Right ventricle myocardium inferior (tissue), 1 donor: ENCODE measurements at regions not wholly inside any gene's neighbourhood (a gene's known extent, or its start where the extent isn't known, plus 50 kb on each side); places are given as distances from the start of the nearest gene placed in this dataset.

ENCODE experiments used
- ATAC-seq: fragments of 200-7000 bp; cut with Tn5 transposase; one replicate; pipeline ENCODE4 v1.9.1; 2020; ENCODE audit warnings: mild to moderate bottlenecking, moderate library complexity
- DNase-seq: peaks from one replicate; pipeline ENCODE4 v3.0.0; 2021; ENCODE audit errors: missing footprints
- intact Hi-C: fragments of 100-400 bp; cut with DNase I; formaldehyde crosslinking; loops from one replicate; pipeline ENCODE4 v1.11.0; 2022
- donor health status: DM: no; HTN: yes; CAD: no; lungs with severe emphysema.

DNA sequence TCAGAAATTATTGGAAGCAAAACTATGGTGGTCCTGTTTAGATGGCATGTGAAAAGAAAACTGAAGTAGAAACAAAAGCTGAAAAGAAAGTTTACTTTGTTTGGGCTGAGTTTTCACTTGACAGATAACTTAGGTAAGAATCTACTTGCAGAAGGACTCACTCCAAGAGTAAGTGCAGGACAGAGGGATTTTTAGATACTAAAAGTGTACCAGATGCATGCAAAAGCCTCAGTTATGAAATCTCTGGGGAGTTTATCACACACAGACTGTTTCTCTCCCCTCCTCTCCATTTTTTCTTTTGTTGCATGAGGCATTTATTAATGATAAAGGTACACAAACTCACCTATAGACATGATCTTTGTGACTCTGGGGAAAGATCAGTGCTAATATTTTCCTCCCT lies 127.5 kb upstream of the GIMD1 start:
- intact Hi-C loops = no loop called here
- no peak for ATAC-seq
- no peak for DNase-seq

DNA sequence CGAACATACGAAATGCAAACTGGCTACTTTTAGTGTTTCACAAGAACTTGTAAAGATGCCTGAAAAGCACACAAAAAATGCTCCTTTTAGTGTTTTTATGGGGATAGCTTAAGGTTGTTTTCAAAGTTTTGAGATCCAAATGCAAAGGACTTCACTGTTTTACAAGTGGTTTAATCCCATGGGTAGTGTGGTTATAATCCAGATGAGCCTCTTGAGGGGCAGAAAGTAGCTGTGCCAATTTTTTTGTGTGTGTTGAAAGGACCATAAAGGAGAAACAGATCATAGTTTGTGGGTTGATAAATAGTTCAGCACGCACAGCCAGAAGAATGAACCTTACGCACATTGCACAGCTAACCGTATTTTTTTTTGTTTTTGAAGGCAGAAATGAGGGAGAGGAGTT lies 126.9 kb upstream of the GIMD1 start:
- intact Hi-C loops = no loop called here
- no peak for DNase-seq

DNA sequence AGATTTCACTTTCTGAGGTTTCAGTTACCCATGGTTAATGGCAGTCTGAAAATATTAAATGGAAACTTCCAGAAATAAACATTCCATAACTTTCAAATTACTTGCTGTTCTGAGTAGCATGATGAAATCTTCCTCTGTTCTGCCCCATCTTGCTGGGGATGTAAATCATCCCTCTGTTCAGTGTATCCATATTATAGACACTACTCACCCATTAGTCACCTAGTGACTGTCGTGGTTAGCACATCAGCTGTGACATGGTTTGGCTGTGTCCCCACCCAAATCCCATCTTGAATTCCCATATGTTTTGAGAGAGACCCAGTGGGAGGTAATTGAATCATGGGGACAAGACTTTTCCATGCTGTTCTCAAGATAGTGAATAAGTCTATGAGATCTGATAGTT lies 125.5 kb upstream of the GIMD1 start:
- ATAC-seq = no peak
- DNase-seq = no peak
- intact Hi-C loops = no loop called here

More for the DNA sequence above, 126.9 kb upstream of the GIMD1 start:
- ATAC-seq = no peak

DNA sequence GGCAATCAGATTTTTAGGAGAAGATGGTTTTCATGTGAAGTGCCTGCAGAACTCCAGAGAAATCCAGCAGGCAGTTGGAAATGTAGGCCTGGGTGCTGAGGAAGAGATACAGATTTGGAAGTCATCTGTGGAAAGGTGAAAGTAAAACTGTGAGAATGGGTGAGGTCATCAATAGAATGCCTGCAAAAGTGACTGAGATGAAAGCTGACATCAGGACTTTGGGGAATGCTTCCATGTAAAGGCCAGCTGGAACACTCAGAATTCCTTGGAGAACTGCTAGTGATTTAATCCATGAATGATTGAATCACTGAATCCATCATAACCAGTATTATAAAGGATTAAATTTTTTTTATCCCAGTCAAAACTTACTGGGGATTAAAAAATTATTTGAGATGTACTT lies 124.5 kb upstream of the GIMD1 start:
- no peak for ATAC-seq
- intact Hi-C loops = no loop called here
- no peak for DNase-seq

DNA sequence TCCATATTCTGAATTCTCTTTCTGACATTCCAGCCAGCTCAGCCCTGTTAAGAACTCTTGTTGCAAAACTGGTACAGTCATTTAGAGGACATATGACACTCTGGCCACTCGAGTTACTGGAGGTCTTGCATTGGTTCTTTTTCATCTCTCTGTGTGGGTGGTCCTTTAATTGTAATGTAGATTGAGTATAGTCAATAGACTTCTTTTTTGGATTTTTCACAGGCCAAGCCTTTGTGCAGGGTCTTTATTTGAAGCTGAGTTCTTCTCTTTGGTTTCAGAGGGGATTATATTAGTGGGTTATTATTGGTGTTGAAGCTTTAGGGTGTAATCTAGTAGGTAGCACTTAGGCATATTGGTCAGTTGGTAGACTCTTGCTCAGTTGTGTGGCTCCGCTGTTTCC lies 118.0 kb upstream of the GIMD1 start:
- ATAC-seq (no peak), DNase-seq (no peak)
- intact Hi-C loops = no loop called here

DNA sequence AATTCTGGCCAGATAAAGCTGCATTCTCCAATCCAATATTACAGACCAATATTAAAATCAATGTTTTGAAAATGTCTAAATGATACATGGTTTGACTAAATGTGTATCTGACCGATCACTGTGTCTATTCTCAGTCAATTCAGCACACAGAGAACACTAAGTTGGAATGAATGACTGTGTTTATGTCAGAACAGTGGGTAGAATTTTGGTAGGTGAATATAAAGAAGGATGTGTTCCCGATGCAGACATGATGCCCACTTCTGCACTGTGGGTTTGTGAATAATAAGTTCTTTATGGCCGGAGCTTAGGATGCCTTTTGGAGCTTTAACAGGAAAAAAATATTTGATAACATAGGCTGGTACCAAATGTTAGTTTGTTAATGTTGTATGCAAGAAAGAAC lies 113.2 kb upstream of the GIMD1 start:
- intact Hi-C loops = no loop called here
- ATAC-seq = no peak
- DNase-seq = no peak

DNA sequence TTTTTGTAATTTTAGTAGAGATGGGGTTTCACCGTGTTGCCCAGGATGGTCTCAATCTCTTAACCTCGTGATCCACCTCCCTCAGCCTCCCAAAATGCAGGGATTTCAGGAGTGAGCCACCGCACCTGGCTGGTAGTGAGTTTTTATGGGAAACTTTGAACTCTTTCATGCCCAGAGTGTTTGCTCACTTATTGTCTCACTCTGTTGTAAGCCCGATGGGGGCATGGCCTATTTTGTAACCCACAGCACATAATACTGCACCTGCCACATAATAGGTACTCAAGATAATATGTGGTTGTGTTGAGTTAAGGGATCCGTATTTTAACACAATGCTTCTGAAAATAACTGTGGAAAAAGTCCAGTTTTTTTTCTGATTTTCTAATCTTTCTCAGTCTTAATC lies 109.6 kb upstream of the GIMD1 start:
- intact Hi-C loops = no loop called here
- ATAC-seq = no peak
- no peak for DNase-seq

DNA sequence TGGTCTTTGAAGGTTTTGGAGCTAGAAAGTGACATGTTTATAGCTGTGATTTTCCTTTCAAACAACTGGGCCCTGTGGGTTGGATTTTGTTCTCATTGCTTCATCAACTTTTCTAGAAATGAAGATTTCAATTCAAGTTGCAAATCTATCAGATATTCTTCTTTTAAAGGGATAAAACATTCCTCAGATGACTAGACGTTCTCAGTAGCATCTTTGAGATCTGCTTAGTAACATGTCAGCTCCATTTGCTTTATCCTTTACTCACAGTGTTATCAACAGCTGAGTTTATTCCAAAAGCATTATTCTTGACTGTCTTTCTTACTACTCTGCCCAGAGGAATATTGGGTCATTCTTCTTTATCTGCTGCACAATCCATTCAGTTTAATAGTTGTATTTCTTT lies 108.2 kb upstream of the GIMD1 start:
- intact Hi-C loops = no loop called here
- ATAC-seq = no peak
- DNase-seq = no peak

DNA sequence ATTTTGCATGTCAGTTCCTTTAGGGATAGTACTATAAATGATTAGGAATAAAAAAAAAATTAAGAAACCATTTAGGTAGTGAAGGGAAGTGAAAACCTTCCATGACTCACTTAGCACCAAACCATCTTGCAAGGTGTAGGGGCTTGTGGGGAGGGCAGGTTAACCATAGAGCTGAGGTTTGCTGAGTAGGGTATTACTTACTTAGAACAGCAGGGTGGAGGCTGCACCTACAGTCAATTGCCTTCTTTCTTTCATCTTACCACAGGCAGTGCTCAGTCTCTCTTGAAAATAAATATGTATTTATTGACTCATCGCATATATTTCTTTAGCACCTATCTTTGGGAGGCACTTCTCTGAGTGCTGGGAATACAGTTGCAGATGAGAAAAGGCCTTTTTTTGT lies 104.9 kb upstream of the GIMD1 start:
- no peak for DNase-seq
- ATAC-seq = no peak
- intact Hi-C loops = no loop called here

DNA sequence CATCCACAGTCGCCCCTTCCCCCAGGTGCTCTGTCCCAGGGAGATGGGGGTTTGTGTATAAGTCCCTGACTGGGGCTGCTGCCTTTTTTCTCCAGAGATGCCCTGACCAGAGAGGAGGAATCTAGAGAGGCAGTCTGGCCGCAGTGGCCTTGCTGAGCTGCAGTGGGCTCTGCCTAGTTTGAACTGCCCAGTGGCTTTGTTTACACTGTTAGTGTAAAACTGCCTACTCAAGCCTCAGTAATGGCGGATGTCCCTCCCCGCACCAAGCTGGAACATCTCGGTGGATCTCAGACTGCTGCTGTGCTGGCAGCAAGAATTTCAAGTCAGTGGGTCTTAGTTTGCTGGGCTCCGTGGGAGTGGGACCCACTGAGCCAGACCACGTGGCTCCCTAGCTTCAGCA lies 102.6 kb upstream of the GIMD1 start:
- intact Hi-C loops = no loop called here
- no peak for DNase-seq
- no peak for ATAC-seq

DNA sequence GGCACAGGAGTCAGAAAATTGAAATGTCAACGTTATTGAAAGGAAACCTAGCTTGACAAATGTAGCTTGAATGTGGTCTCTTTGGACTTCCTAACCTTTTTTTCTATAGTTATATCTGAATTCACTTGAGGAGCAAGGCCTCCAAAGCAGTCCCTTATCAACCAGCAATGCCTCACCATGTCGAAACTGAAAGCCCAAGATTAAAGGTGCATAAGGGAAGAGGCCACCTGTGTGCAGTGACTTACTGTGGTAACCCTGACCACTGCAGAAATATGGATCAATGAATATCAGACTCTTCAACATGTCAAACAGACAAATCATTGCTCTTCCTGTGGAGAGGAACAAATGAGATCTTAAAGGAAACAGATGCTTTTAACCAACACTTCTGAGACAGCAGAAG lies 95.0 kb upstream of the GIMD1 start:
- ATAC-seq (no peak), DNase-seq (no peak)
- intact Hi-C loops = no loop called here

DNA sequence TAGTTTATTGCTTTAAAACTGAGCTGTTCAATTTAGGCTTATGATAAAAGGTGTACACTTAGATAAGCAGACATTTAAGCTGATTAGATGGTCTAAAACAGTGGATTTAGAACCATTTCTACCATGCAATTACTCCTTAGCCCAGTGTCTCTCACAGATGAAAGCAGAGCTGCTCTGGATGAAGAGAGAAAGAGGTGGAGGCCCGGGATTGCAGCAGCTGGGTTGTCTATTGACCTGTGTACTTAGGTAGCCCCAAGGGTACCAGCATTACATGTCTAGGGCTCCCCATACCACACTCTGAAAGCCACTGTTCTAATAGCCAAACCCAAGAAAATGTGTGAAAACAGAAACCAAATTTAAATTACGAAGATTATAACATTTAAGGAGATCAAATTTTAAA lies 86.0 kb upstream of the GIMD1 start:
- intact Hi-C loops = no loop called here
- no peak for DNase-seq
- ATAC-seq = no peak

DNA sequence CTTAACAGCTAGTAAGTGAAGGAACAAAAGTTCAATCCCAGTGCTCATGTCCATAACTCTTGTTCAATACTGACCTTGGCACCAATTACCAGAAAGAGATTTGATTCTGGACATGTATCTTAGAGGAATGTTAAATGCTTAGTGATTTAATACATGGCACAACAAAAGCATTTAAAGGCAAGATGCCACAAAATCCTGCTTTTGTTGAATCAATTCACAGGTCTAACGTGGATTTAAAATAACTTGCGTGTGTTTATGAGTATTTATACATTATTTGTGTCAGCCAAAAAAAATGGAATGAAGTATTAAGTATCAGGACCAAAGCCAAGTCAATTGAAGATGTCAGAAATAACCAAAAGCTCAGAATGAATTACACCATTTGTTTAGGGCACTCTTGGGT lies 85.4 kb upstream of the GIMD1 start:
- intact Hi-C loops = no loop called here
- DNase-seq = no peak
- no peak for ATAC-seq

DNA sequence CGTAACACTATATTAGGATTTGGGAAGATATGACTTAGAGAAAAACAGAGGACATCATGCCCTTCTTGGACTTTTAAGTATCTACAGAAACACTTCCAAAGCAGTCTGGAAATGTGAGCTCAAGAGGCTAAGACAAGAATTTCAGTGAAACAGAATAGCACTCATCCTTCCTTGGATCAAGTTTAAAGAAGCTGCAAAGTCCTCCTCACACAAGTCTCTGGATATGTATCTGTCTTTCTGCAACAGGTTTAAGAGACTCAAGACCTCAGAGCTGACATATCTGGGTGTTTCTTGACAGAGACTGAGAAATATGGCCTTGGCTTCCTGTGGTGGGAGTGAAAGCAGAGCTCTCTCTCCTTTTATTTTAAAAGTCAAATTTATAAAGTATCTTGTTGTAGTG lies 82.5 kb upstream of the GIMD1 start:
- intact Hi-C loops = no loop called here
- no peak for DNase-seq
- ATAC-seq = no peak

DNA sequence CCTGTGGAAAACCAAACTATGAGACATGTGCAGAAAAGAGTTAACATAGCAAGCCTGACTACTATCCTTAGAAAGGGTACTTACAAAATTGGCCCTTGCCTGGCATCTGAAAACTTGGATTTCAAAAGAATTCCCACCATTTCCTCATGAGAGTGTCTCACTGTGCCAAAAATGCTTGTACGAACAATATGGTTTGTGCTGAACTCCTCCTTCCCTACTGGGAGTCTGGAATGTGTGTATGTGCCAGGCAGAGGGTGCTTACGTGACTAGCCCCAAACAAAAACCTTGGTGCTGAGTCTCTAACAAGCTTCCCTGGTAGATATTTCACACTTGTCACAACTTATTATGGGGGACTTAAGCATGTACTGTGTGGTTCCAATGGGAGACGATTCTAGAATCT lies 81.7 kb upstream of the GIMD1 start:
- intact Hi-C loops = no loop called here
- DNase-seq = no peak
- no peak for ATAC-seq

DNA sequence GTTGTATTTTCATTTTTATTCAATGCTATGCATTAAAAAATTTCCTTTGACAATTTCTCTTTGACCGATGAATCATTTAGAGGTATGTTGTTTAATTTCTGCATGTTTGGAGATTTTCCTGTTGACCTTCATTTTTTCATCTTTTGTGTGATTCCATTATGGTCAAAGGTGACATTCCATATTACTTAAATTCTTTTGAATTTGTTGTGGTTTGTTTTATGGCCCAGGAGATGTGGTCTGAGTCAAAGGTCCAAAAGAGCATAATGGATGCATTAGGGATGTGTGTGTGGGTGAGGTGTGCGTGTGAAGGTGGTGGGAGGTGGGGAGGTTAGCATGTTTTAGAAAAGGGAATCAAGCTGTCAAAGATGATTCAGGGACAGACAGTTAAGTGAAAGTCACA lies 76.0 kb upstream of the GIMD1 start:
- no peak for ATAC-seq
- intact Hi-C loops = no loop called here
- DNase-seq = no peak

DNA sequence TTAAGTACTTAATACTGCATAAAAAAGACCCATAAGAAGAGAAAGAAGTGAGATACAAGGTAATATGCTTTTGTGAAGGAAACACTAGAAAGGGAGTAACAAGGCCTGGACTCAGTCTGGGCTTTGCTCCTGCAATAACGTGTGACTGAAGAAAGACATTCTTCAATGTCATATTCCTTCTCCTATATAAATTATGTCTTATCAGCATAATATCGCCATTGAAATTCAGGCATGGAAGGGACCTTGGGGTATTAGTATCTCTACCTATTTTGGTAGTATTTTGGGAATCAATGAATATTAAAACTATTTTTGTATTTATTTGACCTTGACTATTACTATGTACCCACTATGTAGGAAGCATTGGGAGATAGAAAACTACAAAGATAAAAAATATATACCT lies 62.2 kb upstream of the GIMD1 start:
- no peak for ATAC-seq
- no peak for DNase-seq
- intact Hi-C loops = no loop called here

DNA sequence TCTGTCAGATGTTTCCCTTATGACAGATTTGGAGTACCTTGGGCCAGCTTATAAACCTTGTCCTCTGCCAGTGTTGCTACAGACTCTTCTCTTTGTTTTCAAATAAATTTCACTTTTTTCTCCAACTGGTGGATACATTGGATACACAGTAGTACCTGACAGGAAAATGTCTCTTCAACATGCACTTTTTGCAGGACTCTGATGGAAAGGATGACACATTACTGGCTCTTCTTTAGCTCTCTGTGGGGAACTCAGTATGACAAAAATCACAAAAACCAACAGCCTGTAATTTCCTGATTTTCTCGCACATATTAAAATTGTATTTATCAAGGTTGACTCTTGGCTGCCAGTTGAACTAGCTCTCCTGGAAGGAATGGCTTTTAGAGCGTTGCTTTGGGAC lies 61.3 kb upstream of the GIMD1 start:
- no peak for DNase-seq
- no peak for ATAC-seq
- intact Hi-C loops = no loop called here

DNA sequence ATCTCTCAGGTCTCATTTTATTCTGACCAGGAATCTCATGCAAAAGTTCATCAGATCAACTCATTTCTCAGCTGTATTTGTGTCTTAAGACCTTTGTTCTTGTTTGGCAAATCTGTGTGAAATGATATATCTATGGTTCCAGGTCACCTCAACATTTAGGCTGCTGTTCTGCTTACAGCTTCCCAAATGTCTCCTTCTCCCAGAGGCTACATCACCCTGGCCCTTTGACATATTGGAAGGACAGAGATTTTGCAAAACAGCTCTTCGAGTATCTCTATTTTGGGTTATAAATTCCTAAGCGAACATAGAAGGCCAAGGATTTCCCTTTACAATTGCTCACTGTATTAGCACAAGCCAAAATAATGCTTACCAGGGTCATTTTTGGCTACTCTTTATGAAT lies 57.5 kb upstream of the GIMD1 start:
- ATAC-seq = no peak
- intact Hi-C loops = no loop called here
- DNase-seq = no peak

DNA sequence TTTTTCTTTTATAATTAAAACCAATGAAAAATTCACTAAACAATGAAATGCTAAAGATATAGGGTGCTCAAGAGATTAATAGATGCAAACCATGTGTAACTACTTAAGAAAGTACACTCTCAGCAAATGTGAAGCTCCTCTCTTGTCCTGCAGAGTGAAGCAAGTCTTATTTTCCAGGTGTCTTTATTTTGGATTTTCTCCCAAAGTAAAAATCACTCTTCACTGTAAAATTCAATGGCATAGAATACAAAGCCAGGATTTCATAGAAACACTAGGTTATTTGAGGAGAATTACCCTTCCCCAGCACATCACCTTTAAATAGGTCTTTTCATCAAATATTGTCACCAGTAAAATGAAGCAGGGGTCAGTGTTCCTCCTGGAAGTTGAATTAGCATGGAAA lies 57.0 kb upstream of the GIMD1 start:
- ATAC-seq (no peak), DNase-seq (no peak)
- intact Hi-C loops = no loop called here

DNA sequence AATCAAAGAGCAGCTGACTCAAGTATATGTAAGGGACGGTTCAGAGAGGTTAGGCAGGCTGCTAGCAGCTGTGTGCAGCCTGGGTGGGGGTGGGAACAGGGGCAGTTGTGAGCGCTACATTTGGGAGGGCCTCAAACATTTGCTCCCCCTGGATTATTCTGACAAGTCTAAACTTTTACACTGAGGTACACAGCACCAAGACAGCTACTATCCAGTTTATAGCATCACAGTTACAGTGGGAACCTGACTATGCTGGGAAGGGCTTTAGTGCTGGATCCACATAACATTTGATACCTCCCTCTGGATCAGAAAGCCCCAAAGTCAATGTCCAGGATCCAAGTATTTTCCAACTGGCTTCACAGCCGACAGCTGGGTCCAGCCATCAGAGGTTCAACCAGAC lies 55.8 kb upstream of the GIMD1 start:
- intact Hi-C loops = no loop called here
- DNase-seq (no peak), ATAC-seq (no peak)

DNA sequence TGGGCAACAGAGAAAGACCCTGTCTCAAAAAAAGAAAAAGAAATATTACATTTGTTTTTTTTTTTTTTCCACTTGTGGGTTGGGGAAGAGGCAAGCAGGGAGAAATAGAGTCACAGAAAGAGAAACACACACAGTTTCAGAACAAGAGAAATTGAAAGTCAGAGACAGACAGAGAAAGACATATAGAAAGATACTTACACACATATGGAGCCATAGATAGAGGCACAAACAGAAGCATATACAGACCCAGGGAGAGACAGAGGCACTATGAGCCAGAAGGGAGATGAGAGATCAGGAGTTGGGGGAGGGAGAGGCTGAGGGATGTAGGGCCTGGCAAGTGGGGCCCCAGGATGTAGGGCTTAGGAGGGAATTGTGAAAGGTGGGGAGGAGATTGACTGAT lies 55.2 kb upstream of the GIMD1 start:
- intact Hi-C loops = no loop called here
- ATAC-seq (no peak), DNase-seq (no peak)
